H1 (cell line): ENCODE measurements at regions not wholly inside any gene's neighbourhood (a gene's known extent, or its start where the extent isn't known, plus 50 kb on each side); places are given as distances from the start of the nearest gene placed in this dataset.

Experiments
- CTCF ChIA-PET: fragments of 300-600 bp; sonication (Branson Sonifier 250); formaldehyde crosslinking; loops from one replicate; lab custom pipeline; 2021; ENCODE audit not compliant: partially characterized antibody; lab: Charles Lee
- POLR2A ChIA-PET: fragments of 300-600 bp; sonication (Branson Sonifier 250); formaldehyde crosslinking; loops from one replicate; lab custom pipeline; 2021; ENCODE audit warnings: inconsistent platforms; ENCODE audit not compliant: partially characterized antibody; lab: Charles Lee
- DNase-seq, 2 experiments: peaks; one replicate each; pipeline versions ENCODE4 v3.0.0 to v3.0.0-alpha.2; 2010 to 2022; ENCODE audit warnings: low spot score in 2 of 2, low read depth in 1 of 2, mixed read lengths in 1 of 2
- FAIRE-seq: peaks from 2 replicates; lab custom pipeline; 2011; peaks lifted over from hg19 to GRCh38; lab: Jason Lieb, UNC
- H2AFZ ChIP-seq: 2 replicates; pipeline ENCODE4 v1.8.1; 2012; ENCODE audit warnings: low read length, inconsistent platforms
- H2AK5ac ChIP-seq: 2 replicates; pipeline ENCODE4 v1.6.1; 2013; ENCODE audit warnings: low read depth, low read length
- H2BK120ac ChIP-seq: replicated peaks from 2 replicates; pipeline ENCODE3; 2013; ENCODE audit warnings: low read depth, low read length, inconsistent platforms
- H2BK12ac ChIP-seq: 2 replicates; pipeline ENCODE4 v1.6.1; 2013; ENCODE audit warnings: low read depth, low read length
- H2BK15ac ChIP-seq: 2 replicates; pipeline ENCODE4 v1.6.1; 2013; ENCODE audit warnings: low read length
- H2BK20ac ChIP-seq: 2 replicates; pipeline ENCODE4 v1.6.1; 2013; ENCODE audit warnings: low read length
- H2BK5ac ChIP-seq: 2 replicates; pipeline ENCODE4 v1.6.1; 2013; ENCODE audit warnings: low read depth, low read length
- H3K14ac ChIP-seq: 2 replicates; pipeline ENCODE4 v1.6.1; 2013; ENCODE audit warnings: inconsistent platforms; ENCODE audit not compliant: insufficient read length
- H3K18ac ChIP-seq: 2 replicates; pipeline ENCODE4 v1.6.1; 2013; ENCODE audit warnings: low read length; ENCODE audit errors: extremely low read depth
- H3K23ac ChIP-seq: 2 replicates; pipeline ENCODE4 v1.6.1; 2013; ENCODE audit warnings: inconsistent platforms; ENCODE audit not compliant: insufficient read length
- H3K23me2 ChIP-seq: 2 replicates; pipeline ENCODE4 v1.6.1; 2013; ENCODE audit warnings: low read depth, low read length
- H3K27ac ChIP-seq: 2 replicates; pipeline ENCODE4 v1.6.1; 2011; ENCODE audit warnings: low read depth, low read length, inconsistent platforms
- H3K27me3 ChIP-seq, 4 experiments: replicated peaks in 1 of 4; 1 replicate in 1 of 4; 2 replicates in 3 of 4; pipeline versions ENCODE4 v1.6.1 to v1.8.1; 2011 to 2013; ENCODE audit warnings: low read length in 3 of 4, mild to moderate bottlenecking in 3 of 4, inconsistent platforms in 2 of 4, mixed read lengths in 2 of 4, moderate library complexity in 1 of 4; ENCODE audit not compliant: control insufficient read depth in 3 of 4, insufficient read depth in 3 of 4; ENCODE audit errors: extremely low read depth in 1 of 4
- H3K36me3 ChIP-seq, 4 experiments: 2 replicates each; pipeline versions ENCODE4 v1.6.1 to v1.8.1; 2011 to 2013; ENCODE audit warnings: mild to moderate bottlenecking in 4 of 4, low read length in 3 of 4, moderate library complexity in 2 of 4, control low read depth in 1 of 4, inconsistent platforms in 1 of 4; ENCODE audit not compliant: insufficient read depth in 4 of 4, control insufficient read depth in 2 of 4
- H3K4ac ChIP-seq: replicated peaks from 2 replicates; pipeline ENCODE3; 2013; ENCODE audit warnings: low read length, low read depth, mixed read lengths, inconsistent platforms; ENCODE audit not compliant: insufficient read length
- H3K4me1 ChIP-seq, 4 experiments: replicated peaks in 1 of 4; 1 replicate in 1 of 4; 2 replicates in 3 of 4; pipeline versions ENCODE4 v1.6.1 to v1.8.1; 2011 to 2013; ENCODE audit warnings: low read length in 3 of 4, inconsistent platforms in 2 of 4, mixed read lengths in 1 of 4; ENCODE audit not compliant: insufficient read depth in 4 of 4, control insufficient read depth in 3 of 4
- H3K4me2 ChIP-seq, 2 experiments: 2 replicates each; pipeline versions ENCODE4 v1.6.1 to v1.8.1; 2011 to 2013; ENCODE audit warnings: low read depth in 2 of 2, low read length in 2 of 2, control low read depth in 1 of 2, inconsistent platforms in 1 of 2, mild to moderate bottlenecking in 1 of 2; ENCODE audit not compliant: insufficient read depth in 1 of 2
- H3K4me3 ChIP-seq, 4 experiments: fragments of 200-600, 300-600 bp in 1 of 4; sonication (generic), shearing (Covaris generic), sonication (Bioruptor Twin) in 1 of 4; 2 replicates each; pipeline versions ENCODE4 v1.5.1 to v1.8.1; 2011 to 2016; ENCODE audit warnings: low read length in 4 of 4, low read depth in 3 of 4, control low read depth in 2 of 4, inconsistent platforms in 2 of 4, mild to moderate bottlenecking in 2 of 4, mixed read lengths in 1 of 4, moderate library complexity in 1 of 4; ENCODE audit not compliant: insufficient read depth in 2 of 4; ENCODE audit errors: extremely low read depth in 1 of 4
- H3K56ac ChIP-seq: replicated peaks from 2 replicates; pipeline ENCODE3; 2013; ENCODE audit warnings: low read depth, mild to moderate bottlenecking, mixed read lengths, low read length, inconsistent platforms; ENCODE audit not compliant: insufficient read length
- H3K79me1 ChIP-seq: 2 replicates; pipeline ENCODE4 v1.6.1; 2013; ENCODE audit warnings: low read depth, low read length, control low read depth
- H3K79me2 ChIP-seq, 2 experiments: 2 replicates each; pipeline versions ENCODE4 v1.6.1 to v1.8.1; 2012 to 2013; ENCODE audit warnings: low read length in 2 of 2, mild to moderate bottlenecking in 2 of 2, inconsistent platforms in 1 of 2; ENCODE audit not compliant: insufficient read depth in 2 of 2, control insufficient read depth in 1 of 2
- H3K9ac ChIP-seq, 4 experiments: replicated peaks in 1 of 4; 1 replicate in 1 of 4; 2 replicates in 3 of 4; pipeline versions ENCODE4 v1.6.1 to v1.8.1; 2011 to 2013; ENCODE audit warnings: low read depth in 3 of 4, low read length in 3 of 4, control low read depth in 2 of 4, mild to moderate bottlenecking in 2 of 4, moderate library complexity in 2 of 4, inconsistent platforms in 1 of 4; ENCODE audit errors: extremely low read depth in 1 of 4
- H3K9me3 ChIP-seq, 2 experiments: 2 replicates each; pipeline versions ENCODE4 v1.6.1 to v1.8.1; 2012 to 2013; ENCODE audit warnings: mild to moderate bottlenecking in 2 of 2, moderate library complexity in 2 of 2, control low read depth in 1 of 2, inconsistent platforms in 1 of 2, low read depth in 1 of 2, low read length in 1 of 2, mixed read lengths in 1 of 2; ENCODE audit not compliant: insufficient read depth in 2 of 2
- H4K20me1 ChIP-seq, 2 experiments: replicated peaks in 1 of 2; 2 replicates each; pipeline versions ENCODE3 to v1.8.1; 2011 to 2013; ENCODE audit warnings: inconsistent platforms in 2 of 2, low read length in 2 of 2, mild to moderate bottlenecking in 1 of 2; ENCODE audit not compliant: insufficient read depth in 2 of 2, control insufficient read depth in 1 of 2
- H4K5ac ChIP-seq: 2 replicates; pipeline ENCODE4 v1.6.1; 2013; ENCODE audit warnings: low read length, low read depth, mixed read lengths, inconsistent platforms; ENCODE audit not compliant: insufficient read length
- H4K8ac ChIP-seq: 2 replicates; pipeline ENCODE4 v1.8.0; 2013; ENCODE audit warnings: mild to moderate bottlenecking, moderate library complexity, low read length, inconsistent platforms; ENCODE audit not compliant: insufficient read depth; ENCODE audit errors: extremely low read depth
- H4K91ac ChIP-seq: replicated peaks from 2 replicates; pipeline ENCODE3; 2013; ENCODE audit warnings: low read length, mixed read lengths, inconsistent platforms; ENCODE audit not compliant: insufficient read length
- CEBPB ChIP-seq: IDR thresholded peaks from 2 replicates; pipeline ENCODE4 v1.6.1; 2012; ENCODE audit warnings: low read depth, low read length
- NANOG ChIP-seq: IDR thresholded peaks from 2 replicates; pipeline ENCODE4 v1.6.1; 2011; ENCODE audit warnings: low read length, low read depth, mild to moderate bottlenecking, inconsistent platforms; ENCODE audit not compliant: insufficient read depth, poor library complexity, severe bottlenecking
- POLR2AphosphoS5 ChIP-seq: IDR thresholded peaks from 2 replicates; pipeline ENCODE4 v1.6.1; 2011; ENCODE audit warnings: low read depth, low read length
- RAD21 ChIP-seq, 2 experiments: IDR thresholded peaks in 1 of 2; conservative IDR thresholded peaks in 1 of 2; 2 replicates each; pipeline ENCODE4 v1.6.1; 2011; ENCODE audit warnings: low read depth in 2 of 2, low read length in 2 of 2, improper control_type of control experiment in 1 of 2, inconsistent platforms in 1 of 2, mild to moderate bottlenecking in 1 of 2, moderate library complexity in 1 of 2
- RBBP5 ChIP-seq: IDR thresholded peaks from 2 replicates; pipeline ENCODE4 v1.7.1; 2012; ENCODE audit warnings: low read depth, mild to moderate bottlenecking, inconsistent platforms, low read length, moderate library complexity, borderline replicate concordance
- RXRA ChIP-seq: IDR thresholded peaks from 2 replicates; pipeline ENCODE4 v1.6.1; 2011; ENCODE audit warnings: low read depth, mild to moderate bottlenecking, low read length, moderate library complexity; ENCODE audit not compliant: insufficient read depth
- TAF1 ChIP-seq: IDR thresholded peaks from 2 replicates; pipeline ENCODE4 v1.6.1; 2011; ENCODE audit warnings: mild to moderate bottlenecking, low read depth, low read length
- TEAD4 ChIP-seq: IDR thresholded peaks from 2 replicates; pipeline ENCODE4 v1.6.1; 2012; ENCODE audit warnings: low read depth, low read length, inconsistent platforms, mixed read lengths
- WGBS, 2 experiments: shearing (Covaris generic) in 1 of 2; methylation state at CpG; one replicate each; pipeline versions ENCODE4 v1.1.6 to v1.1.7; 2013 to 2015; ENCODE audit warnings: low lambda C conversion rate in 2 of 2, mixed read lengths in 2 of 2, inconsistent platforms in 1 of 2, low coverage in 1 of 2, missing lambda C conversion rate in 1 of 2; ENCODE audit not compliant: insufficient replicate concordance in 2 of 2, insufficient coverage in 1 of 2, insufficient read length in 1 of 2; ENCODE audit errors: extremely low coverage in 1 of 2, missing lambda C conversion rate in 1 of 2; 5-methylcytosine and 5-hydroxymethylcytosine counted together

- Histone ChIP-seq H2AFZ (no peak overlapping the region), H3K18ac (no peak overlapping the region), H2BK12ac (no peak overlapping the region), H3K4me1 (no peaks in the 10 kb centered on the region), H3K36me3 (no peaks in the 10 kb centered on the region; a peak in 1 of 8 replicates), H3K79me2 (no peaks in the 10 kb centered on the region), H3K14ac (no peak overlapping the region), H2BK120ac (no peak overlapping the region), H3K9me3 (peaks cover 5 to 19% of the 10 kb centered on the region in 2 experiments; a peak in 2 of 4 replicates), H4K91ac (no peak overlapping the region), H3K4me3 (no peak overlapping the region), H4K8ac (no peak overlapping the region), H3K4ac (no peak overlapping the region), H3K56ac (no peak overlapping the region), H3K79me1 (no peaks in the 10 kb centered on the region), H2AK5ac (no peak overlapping the region), H3K23me2 (no peaks in the 10 kb centered on the region), H3K4me2 (no peak overlapping the region), H2BK20ac (no peak overlapping the region), H3K23ac (no peak overlapping the region), H2BK15ac (no peak overlapping the region), H3K27ac (no peak overlapping the region), H3K9ac (no peak overlapping the region), H4K20me1 (no peaks in the 10 kb centered on the region), H3K27me3 (no peaks in the 10 kb centered on the region), H2BK5ac (no peak overlapping the region), H4K5ac (no peak overlapping the region)
- TF ChIP-seq RAD21 (IDR thresholded peaks at IDR 0.05 in 1 of 2, conservative IDR thresholded peaks at IDR 0.05 in 1 of 2; ENCODE audit: low read depth in 2 of 2, low read length in 2 of 2) (no peak), TEAD4 (no peak), CEBPB (no peak), TAF1 (no peak), POLR2AphosphoS5 (no peak), RBBP5 (no peak), RXRA (no peak), NANOG (no peak)
- POLR2A ChIA-PET = no interaction called here
- no peak for FAIRE-seq
- no peak for DNase-seq
- CTCF ChIA-PET = interaction anchor here (1.3 kb wide), 1 partner anchor 13 kb away, joined by 3 read pairs; no protein-coding TSS in a partner anchor
- 90% methylated on average over 4 of the region's 4 CpGs; no CpG with 5 or more reads in 1 of the 2 experiments for WGBS, 2 experiments
Observed at GRCh38 chr13:49855930-49856329, 63.4 kb upstream of the KPNA3 start.
